NCI-H345 treated with DMSO at 0.1 percent for 48 hours (cell line): ENCODE measurements at regions not wholly inside any gene's neighbourhood (a gene's known extent, or its start where the extent isn't known, plus 50 kb on each side); places are given as distances from the start of the nearest gene placed in this dataset.

ENCODE experiments used
- DNase-seq: peaks from one replicate; lab custom pipeline; 2025; ENCODE audit not compliant: unreplicated experiment; lab: John Stamatoyannopoulos, UW

GRCh38 chr19:33898062-33898677 is 101.5 kb downstream of the KCTD15 start:
- no peak for DNase-seq

- DNase-seq: no peak
Observed at GRCh38 chr19:33900817-33901216, 104.1 kb downstream of the KCTD15 start.

- no peak for DNase-seq
Observed at GRCh38 chr19:33902395-33902794, 105.7 kb downstream of the KCTD15 start.

- no peak for DNase-seq
Observed at GRCh38 chr19:33902802-33903488, 106.3 kb downstream of the KCTD15 start.

- no peak for DNase-seq
Observed at GRCh38 chr19:33903489-33903850, 106.8 kb downstream of the KCTD15 start.

- no peak for DNase-seq
Observed at GRCh38 chr19:33904681-33905080, 108.0 kb downstream of the KCTD15 start.

GRCh38 chr19:33905473-33905936 is 108.8 kb downstream of the KCTD15 start:
- DNase-seq: no peak

GRCh38 chr19:33905937-33906577 is 109.4 kb downstream of the KCTD15 start:
- no peak for DNase-seq

GRCh38 chr19:33906578-33907335 is 110.1 kb downstream of the KCTD15 start:
- DNase-seq: no peak

GRCh38 chr19:33910922-33911321 is 114.3 kb downstream of the KCTD15 start:
- no peak for DNase-seq

GRCh38 chr19:33914599-33914998 is 117.9 kb downstream of the KCTD15 start:
- no peak for DNase-seq

- DNase-seq: no peak
Observed at GRCh38 chr19:33916792-33917191, 120.1 kb downstream of the KCTD15 start.

GRCh38 chr19:33919291-33919690 is 122.6 kb downstream of the KCTD15 start:
- DNase-seq: no peak

GRCh38 chr19:33921165-33921564 is 124.5 kb downstream of the KCTD15 start:
- DNase-seq: no peak

- DNase-seq: no peak
Observed at GRCh38 chr19:33926306-33926705, 129.6 kb downstream of the KCTD15 start.

GRCh38 chr19:33927789-33928457 is 131.3 kb downstream of the KCTD15 start:
- no peak for DNase-seq

- no peak for DNase-seq
Observed at GRCh38 chr19:33928458-33928950, 131.8 kb downstream of the KCTD15 start.

- DNase-seq: no peak
Observed at GRCh38 chr19:33933931-33934330, 137.3 kb downstream of the KCTD15 start.

- DNase-seq: no peak
Observed at GRCh38 chr19:33938821-33939220, 142.2 kb downstream of the KCTD15 start.

- no peak for DNase-seq
Observed at GRCh38 chr19:33941133-33941532, 144.5 kb downstream of the KCTD15 start.
